Panc1 (cell line): ENCODE measurements at regions not wholly inside any gene's neighbourhood (a gene's known extent, or its start where the extent isn't known, plus 50 kb on each side); places are given as distances from the start of the nearest gene placed in this dataset.

Experiments
- POLR2AphosphoS5 ChIP-seq: IDR thresholded peaks from 2 replicates; pipeline ENCODE4 v1.6.1; 2012; ENCODE audit warnings: mild to moderate bottlenecking, low read depth, low read length, moderate library complexity
- SIN3A ChIP-seq: IDR thresholded peaks from 2 replicates; pipeline ENCODE4 v1.6.1; 2012; ENCODE audit warnings: low read depth, mild to moderate bottlenecking, low read length, moderate library complexity, borderline replicate concordance; ENCODE audit not compliant: insufficient read depth
- TF ChIP-seq, protein P1 (sequence below): fragments of 450-650 bp; IDR thresholded peaks from 2 replicates; pipeline ENCODE4 v1.5.1; 2017; ENCODE audit warnings: mild to moderate bottlenecking
- TF ChIP-seq, protein P2 (sequence below), 2 experiments: IDR thresholded peaks; 2 replicates each; pipeline ENCODE4 v1.6.1; 2011 to 2012; ENCODE audit warnings: low read depth in 2 of 2, control low read depth in 1 of 2, low read length in 1 of 2, mild to moderate bottlenecking in 1 of 2, moderate library complexity in 1 of 2; ENCODE audit not compliant: insufficient read depth in 1 of 2

- TF ChIP-seq, protein P1, sequence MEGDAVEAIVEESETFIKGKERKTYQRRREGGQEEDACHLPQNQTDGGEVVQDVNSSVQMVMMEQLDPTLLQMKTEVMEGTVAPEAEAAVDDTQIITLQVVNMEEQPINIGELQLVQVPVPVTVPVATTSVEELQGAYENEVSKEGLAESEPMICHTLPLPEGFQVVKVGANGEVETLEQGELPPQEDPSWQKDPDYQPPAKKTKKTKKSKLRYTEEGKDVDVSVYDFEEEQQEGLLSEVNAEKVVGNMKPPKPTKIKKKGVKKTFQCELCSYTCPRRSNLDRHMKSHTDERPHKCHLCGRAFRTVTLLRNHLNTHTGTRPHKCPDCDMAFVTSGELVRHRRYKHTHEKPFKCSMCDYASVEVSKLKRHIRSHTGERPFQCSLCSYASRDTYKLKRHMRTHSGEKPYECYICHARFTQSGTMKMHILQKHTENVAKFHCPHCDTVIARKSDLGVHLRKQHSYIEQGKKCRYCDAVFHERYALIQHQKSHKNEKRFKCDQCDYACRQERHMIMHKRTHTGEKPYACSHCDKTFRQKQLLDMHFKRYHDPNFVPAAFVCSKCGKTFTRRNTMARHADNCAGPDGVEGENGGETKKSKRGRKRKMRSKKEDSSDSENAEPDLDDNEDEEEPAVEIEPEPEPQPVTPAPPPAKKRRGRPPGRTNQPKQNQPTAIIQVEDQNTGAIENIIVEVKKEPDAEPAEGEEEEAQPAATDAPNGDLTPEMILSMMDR, result no peak
- TF ChIP-seq SIN3A (no peak), POLR2AphosphoS5 (no peak)
- TF ChIP-seq, protein P2, sequence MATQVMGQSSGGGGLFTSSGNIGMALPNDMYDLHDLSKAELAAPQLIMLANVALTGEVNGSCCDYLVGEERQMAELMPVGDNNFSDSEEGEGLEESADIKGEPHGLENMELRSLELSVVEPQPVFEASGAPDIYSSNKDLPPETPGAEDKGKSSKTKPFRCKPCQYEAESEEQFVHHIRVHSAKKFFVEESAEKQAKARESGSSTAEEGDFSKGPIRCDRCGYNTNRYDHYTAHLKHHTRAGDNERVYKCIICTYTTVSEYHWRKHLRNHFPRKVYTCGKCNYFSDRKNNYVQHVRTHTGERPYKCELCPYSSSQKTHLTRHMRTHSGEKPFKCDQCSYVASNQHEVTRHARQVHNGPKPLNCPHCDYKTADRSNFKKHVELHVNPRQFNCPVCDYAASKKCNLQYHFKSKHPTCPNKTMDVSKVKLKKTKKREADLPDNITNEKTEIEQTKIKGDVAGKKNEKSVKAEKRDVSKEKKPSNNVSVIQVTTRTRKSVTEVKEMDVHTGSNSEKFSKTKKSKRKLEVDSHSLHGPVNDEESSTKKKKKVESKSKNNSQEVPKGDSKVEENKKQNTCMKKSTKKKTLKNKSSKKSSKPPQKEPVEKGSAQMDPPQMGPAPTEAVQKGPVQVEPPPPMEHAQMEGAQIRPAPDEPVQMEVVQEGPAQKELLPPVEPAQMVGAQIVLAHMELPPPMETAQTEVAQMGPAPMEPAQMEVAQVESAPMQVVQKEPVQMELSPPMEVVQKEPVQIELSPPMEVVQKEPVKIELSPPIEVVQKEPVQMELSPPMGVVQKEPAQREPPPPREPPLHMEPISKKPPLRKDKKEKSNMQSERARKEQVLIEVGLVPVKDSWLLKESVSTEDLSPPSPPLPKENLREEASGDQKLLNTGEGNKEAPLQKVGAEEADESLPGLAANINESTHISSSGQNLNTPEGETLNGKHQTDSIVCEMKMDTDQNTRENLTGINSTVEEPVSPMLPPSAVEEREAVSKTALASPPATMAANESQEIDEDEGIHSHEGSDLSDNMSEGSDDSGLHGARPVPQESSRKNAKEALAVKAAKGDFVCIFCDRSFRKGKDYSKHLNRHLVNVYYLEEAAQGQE (IDR thresholded peaks at IDR 0.05; ENCODE audit: insufficient read depth in 1 of 2, low read depth in 2 of 2, low read length in 1 of 2), result no peak
Measured at GRCh38 chr7:113659416-113659815, 259.4 kb downstream of the PPP1R3A start.
